GM12878 (cell line): ENCODE measurements at regions not wholly inside any gene's neighbourhood (a gene's known extent, or its start where the extent isn't known, plus 50 kb on each side); places are given as distances from the start of the nearest gene placed in this dataset.

Source experiments
- ATAC-seq: fragments of 200-7000 bp; cut with Tn5 transposase; 3 replicates; pipeline ENCODE4 v1.9.1; 2020; ENCODE audit warnings: mild to moderate bottlenecking, moderate library complexity
- BruUV-seq: library from RNA; stranded (reverse); fragments of 400-500 nt; replicated peaks from 2 replicates; lab custom pipeline; 2021; lab: Mats Ljungman, UMichigan
- CTCF ChIA-PET: fragments of 300-600 bp; sonication (Branson Sonifier 250); formaldehyde crosslinking; extraction: SDS; loops from one replicate; lab custom pipeline; 2021; ENCODE audit warnings: inconsistent platforms; lab: Yijun Ruan, JAX
- POLR2A ChIA-PET: fragments of 350-600 bp; formaldehyde crosslinking; extraction: SDS; loops from one replicate; lab custom pipeline; 2021; ENCODE audit warnings: inconsistent platforms; lab: Charles Lee
- RAD21 ChIA-PET: fragments of 300-600 bp; sonication (Branson Sonifier 250); formaldehyde crosslinking; loops from one replicate; lab custom pipeline; 2023; ENCODE audit warnings: antibody characterized with exemption; ENCODE audit not compliant: unreplicated experiment; lab: Charles Lee
- SMC1A ChIA-PET: fragments of 300-600 bp; sonication (Branson Sonifier 250); formaldehyde crosslinking; loops from one replicate; lab custom pipeline; 2023; ENCODE audit not compliant: unreplicated experiment, uncharacterized antibody; lab: Charles Lee
- DNase-seq: peaks from one replicate; pipeline ENCODE4 v3.0.0-alpha.2; 2011; ENCODE audit warnings: low read depth, low spot score
- FAIRE-seq: peaks from 3 replicates; lab custom pipeline; 2011; peaks lifted over from hg19 to GRCh38; lab: Jason Lieb, UNC
- H2AFZ ChIP-seq: 2 replicates; pipeline ENCODE4 v1.6.0; 2011; ENCODE audit warnings: low read depth, low read length, control low read depth; ENCODE audit not compliant: control insufficient read depth
- H3K27ac ChIP-seq: 2 replicates; pipeline ENCODE4 v1.5.1; 2011; ENCODE audit warnings: control low read depth; ENCODE audit not compliant: control insufficient read depth, insufficient read depth
- H3K27me3 ChIP-seq, 2 experiments: replicated peaks in 1 of 2; 2 replicates each; pipeline versions ENCODE4 v1.6.0 to v1.6.1; 2011; ENCODE audit warnings: low read length in 1 of 2; ENCODE audit not compliant: control insufficient read depth in 2 of 2, insufficient read depth in 2 of 2
- H3K36me3 ChIP-seq, 2 experiments: 2 replicates each; pipeline ENCODE4 v1.5.1; 2011; ENCODE audit warnings: low read length in 1 of 2; ENCODE audit not compliant: control insufficient read depth in 2 of 2, insufficient read depth in 2 of 2
- H3K4me1 ChIP-seq: 2 replicates; pipeline ENCODE4 v1.6.1; 2011; ENCODE audit warnings: mild to moderate bottlenecking, low read length, moderate library complexity, mixed read lengths; ENCODE audit not compliant: control insufficient read depth, insufficient read depth
- H3K4me2 ChIP-seq: 2 replicates; pipeline ENCODE4 v1.6.0; 2011; ENCODE audit warnings: control low read depth; ENCODE audit not compliant: control insufficient read depth, insufficient read depth
- H3K4me3 ChIP-seq: fragments of 200-600 bp; sonication (generic); 2 replicates; pipeline ENCODE4 v1.5.1; 2016
- H3K79me2 ChIP-seq: 2 replicates; pipeline ENCODE4 v1.6.0; 2011; ENCODE audit warnings: low read length; ENCODE audit not compliant: control insufficient read depth, insufficient read depth
- H3K9ac ChIP-seq: 2 replicates; pipeline ENCODE4 v1.8.0; 2011; ENCODE audit warnings: low read length, control low read depth, mixed read lengths; ENCODE audit not compliant: control insufficient read depth, insufficient read depth
- H3K9me3 ChIP-seq: replicated peaks from 3 replicates; pipeline ENCODE4 v1.5.1; 2011; ENCODE audit warnings: mild to moderate bottlenecking, low read length; ENCODE audit not compliant: control insufficient read depth, insufficient read depth
- H4K20me1 ChIP-seq: 2 replicates; pipeline ENCODE4 v1.6.0; 2011; ENCODE audit not compliant: control insufficient read depth, insufficient read depth
- ATF7 ChIP-seq: fragments of 450-650 bp; IDR thresholded peaks from 2 replicates; pipeline ENCODE4 v1.6.1; 2016; ENCODE audit warnings: low read depth, mild to moderate bottlenecking
- BCL11A ChIP-seq: IDR thresholded peaks from 2 replicates; pipeline ENCODE4 v1.6.1; 2011; ENCODE audit warnings: low read depth, low read length
- CHD1 ChIP-seq: IDR thresholded peaks from 2 replicates; pipeline ENCODE4 v1.6.1; 2012; ENCODE audit warnings: low read depth, low read length, improper control_type of control experiment
- E2F4 ChIP-seq: IDR thresholded peaks from 2 replicates; pipeline ENCODE4 v1.6.1; 2012; ENCODE audit warnings: low read depth, low read length, improper control_type of control experiment
- ETV6 ChIP-seq, 2 experiments: fragments of 450-650 bp in 1 of 2; IDR thresholded peaks in 1 of 2; conservative IDR thresholded peaks in 1 of 2; 2 replicates each; pipeline ENCODE4 v1.6.1; 2014; ENCODE audit warnings: antibody characterized with exemption in 1 of 2, borderline replicate concordance in 1 of 2, low read depth in 1 of 2, mild to moderate bottlenecking in 1 of 2, moderate library complexity in 1 of 2
- MEF2B ChIP-seq: fragments of 450-650 bp; IDR thresholded peaks from 2 replicates; pipeline ENCODE4 v1.6.1; 2018; ENCODE audit warnings: mild to moderate bottlenecking, moderate library complexity; ENCODE audit not compliant: partially characterized antibody, poor library complexity, severe bottlenecking
- MLLT1 ChIP-seq: fragments of 450-650 bp; IDR thresholded peaks from 2 replicates; pipeline ENCODE4 v1.6.1; 2016; ENCODE audit warnings: mild to moderate bottlenecking
- MTA2 ChIP-seq: fragments of 450-650 bp; IDR thresholded peaks from 2 replicates; pipeline ENCODE4 v1.6.1; 2016; ENCODE audit warnings: low read depth, mild to moderate bottlenecking, moderate library complexity
- MYB ChIP-seq: fragments of 150-350 bp; IDR thresholded peaks from 2 replicates; pipeline ENCODE4 v1.6.1; 2014; ENCODE audit warnings: mild to moderate bottlenecking, low read depth, low read length, borderline replicate concordance
- NRF1 ChIP-seq: conservative IDR thresholded peaks from 2 replicates; pipeline ENCODE4 v1.6.1; 2011; ENCODE audit warnings: mild to moderate bottlenecking, low read depth, low read length, improper control_type of control experiment
- PKNOX1 ChIP-seq: fragments of 450-650 bp; IDR thresholded peaks from 2 replicates; pipeline ENCODE4 v1.6.1; 2016; ENCODE audit warnings: mild to moderate bottlenecking
- POU2F2 ChIP-seq: IDR thresholded peaks from 3 replicates; pipeline ENCODE4 v1.6.1; 2011; ENCODE audit warnings: low read depth, mild to moderate bottlenecking, low read length, borderline replicate concordance
- RBBP5 ChIP-seq: fragments of 200-600 bp; sonication (generic); conservative IDR thresholded peaks from 2 replicates; pipeline ENCODE4 v1.6.1; 2016
- SMARCA5 ChIP-seq: fragments of 450-650 bp; IDR thresholded peaks from 2 replicates; pipeline ENCODE4 v1.6.1; 2017; ENCODE audit warnings: mild to moderate bottlenecking
- USF1 ChIP-seq: IDR thresholded peaks from 2 replicates; pipeline ENCODE4 v1.6.1; 2011; ENCODE audit warnings: borderline replicate concordance, low read depth, mild to moderate bottlenecking, moderate library complexity, mixed read lengths, low read length; ENCODE audit not compliant: insufficient read depth; ENCODE audit errors: extremely low read length
- YBX1 ChIP-seq: fragments of 450-650 bp; IDR thresholded peaks from 2 replicates; pipeline ENCODE4 v1.6.1; 2016; ENCODE audit warnings: antibody characterized with exemption
- WGBS: methylation state at CpG from one replicate; pipeline ENCODE4 v1.1.6; 2016; ENCODE audit warnings: low lambda C conversion rate; ENCODE audit not compliant: insufficient replicate concordance, insufficient coverage; ENCODE audit errors: missing lambda C conversion rate; 5-methylcytosine and 5-hydroxymethylcytosine counted together
- in situ Hi-C: fragments of 300-500 bp; cut with MboI; formaldehyde crosslinking; loops from 9 replicates; pipeline ENCODE4 v1.14.3; 2018; ENCODE audit warnings: mixed read lengths
- intact Hi-C: fragments of 100-400 bp; cut with micrococcal nuclease; formaldehyde crosslinking; loops from one replicate; pipeline ENCODE4 v1.14.2; 2022; ENCODE audit not compliant: unreplicated experiment

GRCh38 chr2:8477552-8478470, 204.0 kb upstream of the ID2 start (continued):
- TF ChIP-seq ETV6 (conservative IDR thresholded peaks at IDR 0.05 in 1 of 2, IDR thresholded peaks at IDR 0.05 in 1 of 2; ENCODE audit: borderline replicate concordance in 1 of 2, low read depth in 1 of 2) = peak in 1 of 2 experiments; percentile 88; a peak in 2 of 4 replicates
- TF ChIP-seq SMARCA5 = peak; percentile 79; the same call in 1 of the 2 replicates
- peak; percentile 99 for TF ChIP-seq BCL11A
- TF ChIP-seq YBX1 = no peak
- no peak for TF ChIP-seq RBBP5

- TSS peak; percentile 68 for BruUV-seq
- Histone ChIP-seq H3K9ac (0 out of 2 replicates have a peak overlapping the region, but pooled peaks have one; percentile 9), H3K4me2 (peak overlapping the region; percentile 69), H3K27ac (peak overlapping the region; percentile 62), H3K4me3 (peak overlapping the region; percentile 43; the same call in 1 of the 2 replicates), H2AFZ (no peak overlapping the region), H4K20me1 (no peaks in the 10 kb centered on the region), H3K36me3 (no peaks in the 10 kb centered on the region; a peak in 2 of 4 replicates), H3K9me3 (no peaks in the 10 kb centered on the region; the same call in 2 of the 3 replicates), H3K27me3 (no peaks in the 10 kb centered on the region), H3K79me2 (peaks cover 2% of the 10 kb centered on the region), H3K4me1 (peaks cover 66% of the 10 kb centered on the region)
- 43% methylated on average over 4 of the region's 4 CpGs for WGBS
- FAIRE-seq (no peak), DNase-seq (no peak), ATAC-seq (peak; percentile 2)
- SMC1A ChIA-PET = interaction anchor here (0.6 to 3.0 kb wide), 28 partner anchors 8 to 1050 kb away, joined by 3 to 34 read pairs (median 6); partner anchors contain the start of gene ID2
- TF ChIP-seq MLLT1 (0 out of 2 replicates have a peak, but pooled peaks have one; percentile 11), ATF7 (no peak), POU2F2 (no peak), CHD1 (no peak), E2F4 (no peak), MEF2B (no peak), MYB (no peak), USF1 (no peak), PKNOX1 (peak; percentile 58), NRF1 (no peak), MTA2 (no peak)
- RAD21 ChIA-PET = interaction anchor here (0.8 to 3.2 kb wide), 27 partner anchors 8 to 1051 kb away, joined by 3 to 40 read pairs (median 6); partner anchors contain the start of gene ID2
- POLR2A ChIA-PET = interaction anchor here (0.9 to 6.6 kb wide), 12 partner anchors 9 to 204 kb away, joined by 3 to 73 read pairs (median 5); partner anchors contain the start of gene ID2
- intact Hi-C loops = loop anchor here (2.0 to 5.0 kb wide), 4 partner anchors 64 to 1051 kb away; no protein-coding TSS in a partner anchor
- in situ Hi-C loops = loop anchor here (5.0 kb wide), 1 partner anchor 176 kb away; no protein-coding TSS in a partner anchor
- CTCF ChIA-PET = interaction anchor here (0.7 to 2.9 kb wide), 9 partner anchors 10 to 202 kb away, joined by 3 to 10 read pairs (median 5); no protein-coding TSS in a partner anchor
Observed at GRCh38 chr2:8478471-8478793, 203.4 kb upstream of the ID2 start.
